DND-41 (cell line): ENCODE measurements at regions not wholly inside any gene's neighbourhood (a gene's known extent, or its start where the extent isn't known, plus 50 kb on each side); places are given as distances from the start of the nearest gene placed in this dataset.

ENCODE experiments used
- ATAC-seq: fragments of 200-7000 bp; cut with Tn5 transposase; 3 replicates; pipeline ENCODE4 v1.9.1; 2021; ENCODE audit warnings: low read depth; ENCODE audit not compliant: insufficient read depth
- DNase-seq: peaks from one replicate; pipeline ENCODE4 v3.0.0-alpha.2; 2020
- H2AFZ ChIP-seq: 2 replicates; pipeline ENCODE4 v1.6.0; 2012; ENCODE audit warnings: low read depth, low read length
- H3K27ac ChIP-seq: 2 replicates; pipeline ENCODE4 v1.5.1; 2012; ENCODE audit warnings: low read length, inconsistent platforms
- H3K27me3 ChIP-seq: fragments of 200-600 bp; sonication (generic); 2 replicates; pipeline ENCODE4 v1.6.0; 2012; ENCODE audit warnings: low read length, mild to moderate bottlenecking, inconsistent platforms; ENCODE audit not compliant: insufficient read depth, poor library complexity
- H3K36me3 ChIP-seq: 2 replicates; pipeline ENCODE4 v1.5.1; 2012; ENCODE audit warnings: low read length, inconsistent platforms; ENCODE audit not compliant: insufficient read depth
- H3K4me1 ChIP-seq: 2 replicates; pipeline ENCODE4 v1.5.1; 2012; ENCODE audit warnings: mild to moderate bottlenecking, low read length; ENCODE audit not compliant: insufficient read depth
- H3K4me2 ChIP-seq: 2 replicates; pipeline ENCODE4 v1.6.0; 2012; ENCODE audit warnings: mild to moderate bottlenecking, moderate library complexity, low read length, inconsistent platforms; ENCODE audit not compliant: insufficient read depth
- H3K4me3 ChIP-seq, 2 experiments: fragments of 200-600 bp in 1 of 2; shearing (Covaris generic) in 1 of 2; 2 replicates each; pipeline ENCODE4 v1.5.1; 2012 to 2016; ENCODE audit warnings: inconsistent platforms in 2 of 2, low read length in 2 of 2, mild to moderate bottlenecking in 2 of 2, low read depth in 1 of 2, moderate library complexity in 1 of 2
- H3K79me2 ChIP-seq: 2 replicates; pipeline ENCODE4 v1.6.0; 2012; ENCODE audit warnings: low read length, inconsistent platforms; ENCODE audit not compliant: insufficient read depth
- H3K9ac ChIP-seq: 2 replicates; pipeline ENCODE4 v1.6.0; 2012; ENCODE audit warnings: low read depth, mild to moderate bottlenecking, inconsistent platforms, low read length, moderate library complexity
- H3K9me3 ChIP-seq: 2 replicates; pipeline ENCODE4 v1.5.1; 2012; ENCODE audit warnings: low read length, moderate library complexity, mild to moderate bottlenecking, inconsistent platforms; ENCODE audit not compliant: insufficient read depth, severe bottlenecking
- H4K20me1 ChIP-seq: 2 replicates; pipeline ENCODE4 v1.6.0; 2012; ENCODE audit warnings: low read length; ENCODE audit not compliant: insufficient read depth
- EZH2 ChIP-seq: IDR thresholded peaks from 3 replicates; pipeline ENCODE4 v1.6.1; 2012; ENCODE audit warnings: borderline replicate concordance, low read depth, mild to moderate bottlenecking, moderate library complexity, low read length, inconsistent platforms; ENCODE audit not compliant: severe bottlenecking
- TF ChIP-seq, protein P1 (sequence below): IDR thresholded peaks from 2 replicates; pipeline ENCODE4 v1.5.1; 2012; ENCODE audit warnings: borderline replicate concordance, low read length, moderate library complexity, mild to moderate bottlenecking; ENCODE audit not compliant: poor library complexity, severe bottlenecking; ENCODE audit errors: extremely low read depth

DNA sequence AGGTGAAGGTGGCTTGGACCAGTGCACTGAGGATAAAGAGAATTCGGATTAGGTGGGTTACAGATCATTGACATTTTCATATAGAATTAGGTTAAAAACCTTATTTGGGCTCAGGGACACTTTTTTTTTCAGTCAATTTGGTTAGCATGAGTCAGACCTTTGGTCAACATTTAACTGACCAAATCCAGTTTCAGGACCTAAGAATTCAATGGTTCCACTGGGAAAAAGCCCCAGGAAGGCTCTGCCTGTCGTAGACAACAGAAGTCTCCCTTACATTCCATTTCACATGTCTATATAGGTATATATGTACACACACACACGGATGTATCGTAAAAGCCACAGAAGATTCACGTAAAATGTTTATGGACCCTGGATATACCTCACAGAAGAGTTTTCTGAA is 184.2 kb upstream of the RREB1 start:
- H3K4me2 ChIP-seq: no peak overlapping the region
- H3K9me3 ChIP-seq: no peaks in the 10 kb centered on the region
- H3K27ac ChIP-seq: no peak overlapping the region
- H3K79me2 ChIP-seq: no peaks in the 10 kb centered on the region
- ATAC-seq (no peak), DNase-seq (no peak)
- no peaks in the 10 kb centered on the region for H3K27me3 ChIP-seq
- TF ChIP-seq EZH2: no peak
- TF ChIP-seq, protein P1, sequence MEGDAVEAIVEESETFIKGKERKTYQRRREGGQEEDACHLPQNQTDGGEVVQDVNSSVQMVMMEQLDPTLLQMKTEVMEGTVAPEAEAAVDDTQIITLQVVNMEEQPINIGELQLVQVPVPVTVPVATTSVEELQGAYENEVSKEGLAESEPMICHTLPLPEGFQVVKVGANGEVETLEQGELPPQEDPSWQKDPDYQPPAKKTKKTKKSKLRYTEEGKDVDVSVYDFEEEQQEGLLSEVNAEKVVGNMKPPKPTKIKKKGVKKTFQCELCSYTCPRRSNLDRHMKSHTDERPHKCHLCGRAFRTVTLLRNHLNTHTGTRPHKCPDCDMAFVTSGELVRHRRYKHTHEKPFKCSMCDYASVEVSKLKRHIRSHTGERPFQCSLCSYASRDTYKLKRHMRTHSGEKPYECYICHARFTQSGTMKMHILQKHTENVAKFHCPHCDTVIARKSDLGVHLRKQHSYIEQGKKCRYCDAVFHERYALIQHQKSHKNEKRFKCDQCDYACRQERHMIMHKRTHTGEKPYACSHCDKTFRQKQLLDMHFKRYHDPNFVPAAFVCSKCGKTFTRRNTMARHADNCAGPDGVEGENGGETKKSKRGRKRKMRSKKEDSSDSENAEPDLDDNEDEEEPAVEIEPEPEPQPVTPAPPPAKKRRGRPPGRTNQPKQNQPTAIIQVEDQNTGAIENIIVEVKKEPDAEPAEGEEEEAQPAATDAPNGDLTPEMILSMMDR: no peak
- H3K4me3 ChIP-seq: no peak overlapping the region
- H4K20me1 ChIP-seq: no peaks in the 10 kb centered on the region
- no peak overlapping the region for H3K9ac ChIP-seq
- no peaks in the 10 kb centered on the region for H3K36me3 ChIP-seq
- no peak overlapping the region for H2AFZ ChIP-seq
- H3K4me1 ChIP-seq: no peaks in the 10 kb centered on the region

DNA sequence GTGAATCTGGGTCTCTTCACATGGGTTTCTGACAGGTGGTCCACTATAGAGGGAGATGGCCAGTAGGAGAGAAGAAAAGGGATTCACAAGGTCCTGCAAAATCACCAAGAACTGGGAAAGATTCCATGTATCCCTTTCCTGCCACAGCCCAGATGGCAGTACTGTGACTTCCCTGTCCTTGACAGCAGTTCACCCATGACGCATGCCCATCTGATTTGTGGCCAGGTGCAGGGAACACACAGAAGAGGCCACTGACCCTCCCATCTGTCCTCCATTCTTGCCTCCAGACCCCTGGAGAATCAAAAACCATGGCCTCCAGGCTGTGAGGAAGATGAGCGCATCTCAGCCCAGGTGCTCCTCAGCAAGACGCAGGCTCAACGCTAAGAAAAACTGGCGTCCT is 183.1 kb upstream of the RREB1 start:
- H4K20me1 ChIP-seq: no peaks in the 10 kb centered on the region
- H3K9me3 ChIP-seq: no peaks in the 10 kb centered on the region
- ATAC-seq: no peak
- no peak for DNase-seq
- H3K4me1 ChIP-seq: no peaks in the 10 kb centered on the region
- no peaks in the 10 kb centered on the region for H3K79me2 ChIP-seq
- H3K4me2 ChIP-seq: no peak overlapping the region
- no peaks in the 10 kb centered on the region for H3K36me3 ChIP-seq
- H3K27me3 ChIP-seq: no peaks in the 10 kb centered on the region
- H3K9ac ChIP-seq: no peak overlapping the region
- no peak overlapping the region for H3K27ac ChIP-seq
- TF ChIP-seq EZH2: no peak
- TF ChIP-seq, protein P1: no peak
- no peak overlapping the region for H2AFZ ChIP-seq
- no peak overlapping the region for H3K4me3 ChIP-seq

DNA sequence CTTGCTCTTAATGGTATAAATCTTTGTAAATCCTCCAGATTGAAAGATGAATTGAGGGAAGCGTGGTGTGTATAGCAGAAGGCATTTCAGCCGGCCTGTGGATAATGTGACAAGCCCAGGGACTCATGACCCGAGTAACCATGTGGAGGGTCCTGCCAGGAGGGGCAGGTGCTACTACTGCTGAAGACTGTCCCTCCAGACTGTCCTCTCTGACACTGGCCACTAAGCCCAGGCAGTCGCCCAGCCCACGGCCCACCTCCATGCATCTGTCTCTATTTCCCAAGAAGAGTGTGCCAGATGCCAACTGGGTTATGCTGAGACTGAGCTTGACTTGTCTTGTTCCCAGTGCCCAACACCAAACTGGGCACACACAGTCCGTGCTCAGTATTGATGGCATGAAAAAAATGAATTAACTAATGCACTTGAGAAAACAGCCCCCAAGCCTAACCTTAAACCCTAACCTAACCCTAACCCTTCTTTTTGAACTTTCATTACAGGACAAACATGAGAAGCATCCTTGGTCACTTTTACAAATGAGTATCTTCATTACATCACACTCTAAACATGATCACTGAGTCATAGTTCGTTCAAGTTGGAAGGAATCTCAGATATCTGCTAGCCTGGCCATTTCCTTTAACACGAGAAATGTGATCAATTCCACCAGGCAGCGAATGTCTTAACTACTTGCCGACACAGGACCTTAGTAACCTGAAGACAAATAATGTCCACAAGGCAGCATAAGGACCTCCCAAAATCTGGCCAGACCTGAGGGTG is 182.2 kb upstream of the RREB1 start:
- H3K27me3 ChIP-seq: no peaks in the 10 kb centered on the region
- no peaks in the 10 kb centered on the region for H3K4me1 ChIP-seq
- H3K4me2 ChIP-seq: no peak overlapping the region
- H4K20me1 ChIP-seq: no peaks in the 10 kb centered on the region
- H3K36me3 ChIP-seq: no peaks in the 10 kb centered on the region
- no peak for TF ChIP-seq EZH2
- TF ChIP-seq, protein P1: no peak
- H3K9ac ChIP-seq: no peak overlapping the region
- DNase-seq (no peak), ATAC-seq (no peak)
- H3K27ac ChIP-seq: no peak overlapping the region
- H3K4me3 ChIP-seq: no peak overlapping the region
- no peaks in the 10 kb centered on the region for H3K79me2 ChIP-seq
- H3K9me3 ChIP-seq: no peaks in the 10 kb centered on the region
- no peak overlapping the region for H2AFZ ChIP-seq
